NCI-H446 (cell line): ENCODE measurements at regions not wholly inside any gene's neighbourhood (a gene's known extent, or its start where the extent isn't known, plus 50 kb on each side); places are given as distances from the start of the nearest gene placed in this dataset.

Experiments used
- DNase-seq, 2 experiments: peaks; one replicate each; lab custom pipeline; 2025; lab: John Stamatoyannopoulos, UW

- no peak for DNase-seq
Measured at GRCh38 chr10:43818687-43819086, 170.0 kb upstream of the ZNF32 start.

GRCh38 chr10:43817368-43817767 is 168.7 kb upstream of the ZNF32 start:
- no peak for DNase-seq

GRCh38 chr10:43816351-43817321 is 168.0 kb upstream of the ZNF32 start:
- DNase-seq = no peak

GRCh38 chr10:43815181-43815885 is 166.7 kb upstream of the ZNF32 start:
- DNase-seq = no peak

GRCh38 chr10:43814663-43815062 is 166.0 kb upstream of the ZNF32 start:
- no peak for DNase-seq

- DNase-seq = no peak
Measured at GRCh38 chr10:43811871-43812270, 163.2 kb upstream of the ZNF32 start.

GRCh38 chr10:43809211-43809930 is 160.7 kb upstream of the ZNF32 start:
- DNase-seq = no peak

- no peak for DNase-seq
Measured at GRCh38 chr10:43808136-43808535, 159.5 kb upstream of the ZNF32 start.

- DNase-seq = no peak
Measured at GRCh38 chr10:43806831-43807640, 158.4 kb upstream of the ZNF32 start.

GRCh38 chr10:43803791-43804190 is 155.1 kb upstream of the ZNF32 start:
- no peak for DNase-seq

- DNase-seq = no peak
Measured at GRCh38 chr10:43802988-43803696, 154.5 kb upstream of the ZNF32 start.

GRCh38 chr10:43801626-43802025 is 152.9 kb upstream of the ZNF32 start:
- DNase-seq = no peak

GRCh38 chr10:43801140-43801539 is 152.5 kb upstream of the ZNF32 start:
- DNase-seq = no peak

- no peak for DNase-seq
Measured at GRCh38 chr10:43796781-43797180, 148.1 kb upstream of the ZNF32 start.

GRCh38 chr10:43795639-43796038 is 147.0 kb upstream of the ZNF32 start:
- no peak for DNase-seq

GRCh38 chr10:43795093-43795492 is 146.4 kb upstream of the ZNF32 start:
- DNase-seq = no peak

- no peak for DNase-seq
Measured at GRCh38 chr10:43794181-43794815, 145.6 kb upstream of the ZNF32 start.

- no peak for DNase-seq
Measured at GRCh38 chr10:43793704-43794103, 145.0 kb upstream of the ZNF32 start.

GRCh38 chr10:43790147-43790546 is 141.5 kb upstream of the ZNF32 start:
- DNase-seq = no peak

- DNase-seq = no peak
Measured at GRCh38 chr10:43785252-43785651, 136.6 kb upstream of the ZNF32 start.
